HCT116 (cell line): ENCODE measurements at regions not wholly inside any gene's neighbourhood (a gene's known extent, or its start where the extent isn't known, plus 50 kb on each side); places are given as distances from the start of the nearest gene placed in this dataset.

Source experiments
- ATAC-seq: fragments of 200-7000 bp; cut with Tn5 transposase; 2 replicates; pipeline ENCODE4 v1.9.1; 2020; ENCODE audit warnings: mild to moderate bottlenecking, moderate library complexity
- BruUV-seq: library from RNA; stranded (reverse); fragments of 400-500 nt; replicated peaks from 2 replicates; lab custom pipeline; 2021; lab: Mats Ljungman, UMichigan
- CTCF ChIA-PET: fragments of 300-600 bp; sonication (Branson Sonifier 250); formaldehyde crosslinking; loops from one replicate; lab custom pipeline; 2021; ENCODE audit warnings: antibody characterized with exemption; lab: Charles Lee
- POLR2A ChIA-PET: fragments of 300-600, 350-600 bp; sonication (Branson Sonifier 250); formaldehyde crosslinking; loops from one replicate; lab custom pipeline; 2021; ENCODE audit warnings: antibody characterized with exemption; lab: Charles Lee
- RAD21 ChIA-PET, 2 experiments: fragments of 300-600 bp; sonication (Branson Sonifier 250); formaldehyde crosslinking; loops; one replicate each; lab custom pipeline; 2023; ENCODE audit warnings: low total read pairs in 2 of 2; ENCODE audit not compliant: uncharacterized antibody in 2 of 2, unreplicated experiment in 2 of 2, low non-redundant PET in 1 of 2; lab: Charles Lee
- DNase-seq: peaks from one replicate; pipeline ENCODE4 v3.0.0-alpha.2; 2010; ENCODE audit warnings: low read depth, low spot score
- H2AFZ ChIP-seq: fragments of 200-600 bp; shearing (Covaris generic), sonication (generic); 2 replicates; pipeline ENCODE4 v1.6.1; 2017; ENCODE audit warnings: low read depth, mixed run types, mixed read lengths, antibody characterized with exemption, low read length; ENCODE audit not compliant: poor library complexity, severe bottlenecking
- H3K27ac ChIP-seq: 2 replicates; pipeline ENCODE4 v1.5.1; 2012; ENCODE audit warnings: low read depth, low read length
- H3K27me3 ChIP-seq: fragments of 200-600 bp; sonication (generic); 2 replicates; pipeline ENCODE4 v1.6.1; 2016; ENCODE audit warnings: mixed run types, low read length, mixed read lengths; ENCODE audit not compliant: insufficient read depth
- H3K36me3 ChIP-seq, 2 experiments: fragments of 200-500 bp in 1 of 2; fragments of 200-600 bp in 1 of 2; sonication (Bioruptor generic) in 1 of 2; sonication (generic) in 1 of 2; 2 replicates each; pipeline versions ENCODE4 v1.5.1 to v1.6.1; 2014 to 2016; ENCODE audit warnings: low read length in 2 of 2, inconsistent platforms in 1 of 2, mixed read lengths in 1 of 2, mixed run types in 1 of 2; ENCODE audit not compliant: insufficient read depth in 2 of 2, control insufficient read depth in 1 of 2
- H3K4me1 ChIP-seq, 2 experiments: fragments of 200-600 bp in 1 of 2; sonication (generic) in 1 of 2; 2 replicates each; pipeline versions ENCODE4 v1.5.1 to v1.6.1; 2012 to 2017; ENCODE audit warnings: low read length in 2 of 2, inconsistent platforms in 1 of 2, mild to moderate bottlenecking in 1 of 2, mixed read lengths in 1 of 2, mixed run types in 1 of 2, moderate library complexity in 1 of 2; ENCODE audit not compliant: insufficient read depth in 2 of 2, control insufficient read depth in 1 of 2
- H3K4me2 ChIP-seq: fragments of 200-600 bp; sonication (generic); 2 replicates; pipeline ENCODE4 v1.6.1; 2017; ENCODE audit warnings: mixed run types, low read length, mixed read lengths
- H3K4me3 ChIP-seq, 2 experiments: fragments of 200-600 bp in 1 of 2; sonication (generic) in 1 of 2; replicated peaks in 1 of 2; 2 replicates each; pipeline ENCODE4 v1.5.1; 2011 to 2016; ENCODE audit warnings: low read length in 2 of 2, control low read depth in 1 of 2, low read depth in 1 of 2, mild to moderate bottlenecking in 1 of 2, mixed read lengths in 1 of 2, mixed run types in 1 of 2
- H3K79me2 ChIP-seq: fragments of 200-600 bp; sonication (generic); 2 replicates; pipeline ENCODE4 v1.6.1; 2017; ENCODE audit warnings: mild to moderate bottlenecking, mixed run types, low read length, moderate library complexity, mixed read lengths; ENCODE audit not compliant: insufficient read depth
- H3K9ac ChIP-seq: fragments of 200-600 bp; sonication (generic); 2 replicates; pipeline ENCODE4 v1.6.1; 2016; ENCODE audit warnings: low read length, mixed read lengths
- H3K9me2 ChIP-seq: fragments of 200-600 bp; sonication (generic), shearing (Covaris generic); 2 replicates; pipeline ENCODE4 v1.6.1; 2017; ENCODE audit warnings: mixed run types, mild to moderate bottlenecking, moderate library complexity; ENCODE audit not compliant: insufficient read depth
- H3K9me3 ChIP-seq, 2 experiments: fragments of 200-500 bp in 1 of 2; fragments of 200-600 bp in 1 of 2; sonication (Bioruptor generic) in 1 of 2; sonication (generic) in 1 of 2; 2 replicates each; pipeline ENCODE4 v1.6.1; 2014 to 2017; ENCODE audit warnings: low read length in 2 of 2, mixed read lengths in 2 of 2, inconsistent platforms in 1 of 2, low read depth in 1 of 2, mild to moderate bottlenecking in 1 of 2, mixed run types in 1 of 2, moderate library complexity in 1 of 2; ENCODE audit not compliant: control insufficient read depth in 1 of 2, insufficient read depth in 1 of 2
- H4K20me1 ChIP-seq: fragments of 200-600 bp; sonication (generic), shearing (Covaris generic); 2 replicates; pipeline ENCODE4 v1.6.1; 2017; ENCODE audit warnings: mixed run types, mild to moderate bottlenecking, moderate library complexity; ENCODE audit not compliant: insufficient read depth
- CEBPB ChIP-seq: IDR thresholded peaks from 2 replicates; pipeline ENCODE4 v1.6.1; 2012; ENCODE audit warnings: low read depth
- EGR1 ChIP-seq: IDR thresholded peaks from 2 replicates; pipeline ENCODE4 v1.6.1; 2012; ENCODE audit warnings: low read depth
- ELF1 ChIP-seq: IDR thresholded peaks from 2 replicates; pipeline ENCODE4 v1.6.1; 2012; ENCODE audit warnings: low read depth, borderline replicate concordance
- EZH2 ChIP-seq: fragments of 200-600 bp; sonication (generic); IDR thresholded peaks from 2 replicates; pipeline ENCODE4 v1.6.1; 2017; ENCODE audit warnings: antibody characterized with exemption, mixed run types
- EZH2phosphoT487 ChIP-seq: fragments of 200-600 bp; IDR thresholded peaks from 2 replicates; pipeline ENCODE4 v1.6.1; 2018; ENCODE audit warnings: antibody characterized with exemption, borderline replicate concordance
- FOSL1 ChIP-seq: IDR thresholded peaks from 2 replicates; pipeline ENCODE4 v1.6.1; 2012; ENCODE audit warnings: low read depth
- JUND ChIP-seq: IDR thresholded peaks from 2 replicates; pipeline ENCODE4 v1.6.1; 2012
- MAX ChIP-seq: IDR thresholded peaks from 2 replicates; pipeline ENCODE4 v1.6.1; 2012
- POLR2A ChIP-seq: IDR thresholded peaks from 2 replicates; pipeline ENCODE4 v1.7.0; 2011; ENCODE audit warnings: borderline replicate concordance; ENCODE audit not compliant: insufficient read depth, insufficient read length; ENCODE audit errors: extremely low read depth
- SIN3A ChIP-seq: IDR thresholded peaks from 2 replicates; pipeline ENCODE4 v1.6.1; 2012; ENCODE audit warnings: low read depth
- SP1 ChIP-seq: IDR thresholded peaks from 2 replicates; pipeline ENCODE4 v1.6.1; 2012; ENCODE audit warnings: low read depth
- SRF ChIP-seq: IDR thresholded peaks from 2 replicates; pipeline ENCODE4 v1.6.1; 2012; ENCODE audit warnings: low read depth
- TCF7L2 ChIP-seq: IDR thresholded peaks from 2 replicates; pipeline ENCODE4 v1.7.0; 2011; ENCODE audit warnings: borderline replicate concordance, inconsistent platforms; ENCODE audit not compliant: insufficient read depth, insufficient read length; ENCODE audit errors: extremely low read depth
- YY1 ChIP-seq: IDR thresholded peaks from 2 replicates; pipeline ENCODE4 v1.6.1; 2011; ENCODE audit warnings: low read length, low read depth, moderate library complexity, mild to moderate bottlenecking; ENCODE audit not compliant: insufficient replicate concordance; ENCODE audit errors: extremely low read depth
- ZBTB33 ChIP-seq: IDR thresholded peaks from 2 replicates; pipeline ENCODE4 v1.6.1; 2011; ENCODE audit warnings: mild to moderate bottlenecking, low read length, moderate library complexity; ENCODE audit not compliant: insufficient replicate concordance; ENCODE audit errors: extremely low read depth
- ZFX ChIP-seq: fragments of 450-650 bp; IDR thresholded peaks from 2 replicates; pipeline ENCODE4 v1.6.1; 2017
- ZNF274 ChIP-seq: fragments of 200-500 bp; sonication (Bioruptor generic); IDR thresholded peaks from 2 replicates; pipeline ENCODE4 v1.6.1; 2014; ENCODE audit warnings: mild to moderate bottlenecking, low read depth, low read length, inconsistent platforms
- intact Hi-C: fragments of 100-400 bp; cut with micrococcal nuclease; formaldehyde crosslinking; loops from 2 replicates; pipeline ENCODE4 v1.10.0; 2022
- TF ChIP-seq, protein P1 (sequence below): IDR thresholded peaks from 2 replicates; pipeline ENCODE4 v1.6.1; 2012
- TF ChIP-seq, protein P2 (sequence below), 3 experiments: fragments of 200-600 bp in 1 of 3; sonication (generic) in 1 of 3; IDR thresholded peaks in 2 of 3; conservative IDR thresholded peaks in 1 of 3; 2 replicates each; pipeline ENCODE4 v1.5.1; 2012 to 2017; ENCODE audit warnings: low read depth in 2 of 3, low read length in 2 of 3, antibody characterized with exemption in 1 of 3, borderline replicate concordance in 1 of 3, control low read depth in 1 of 3, mild to moderate bottlenecking in 1 of 3, mixed read lengths in 1 of 3, mixed run types in 1 of 3, moderate library complexity in 1 of 3; ENCODE audit not compliant: insufficient read depth in 1 of 3

GRCh38 chr11:123302751-123303195 lies 107.7 kb upstream of the CLMP start:
- Histone ChIP-seq H3K9ac (no peak overlapping the region), H3K79me2 (no peaks in the 10 kb centered on the region), H3K27ac (no peak overlapping the region), H3K4me1 (peaks cover 2 to 15% of the 10 kb centered on the region in 2 experiments; a peak in 2 of 4 replicates), H4K20me1 (no peaks in the 10 kb centered on the region), H3K36me3 (no peaks in the 10 kb centered on the region), H3K27me3 (no peaks in the 10 kb centered on the region), H3K4me3 (no peak overlapping the region), H2AFZ (no peak overlapping the region), H3K9me3 (no peaks in the 10 kb centered on the region), H3K4me2 (no peak overlapping the region), H3K9me2 (no peaks in the 10 kb centered on the region)
- ChIA-PET CTCF (interaction anchor here (1.4 kb wide), 1 partner anchor 105 kb away, joined by 4 read pairs; no protein-coding TSS in a partner anchor), POLR2A (no interaction called here), RAD21 (no interaction called here)
- no TSS peak for BruUV-seq
- no peak for TF ChIP-seq SRF
- no peak for TF ChIP-seq SP1
- no peak for TF ChIP-seq TCF7L2
- no peak for TF ChIP-seq POLR2A
- TF ChIP-seq ZFX, result no peak
- TF ChIP-seq ELF1, result no peak
- TF ChIP-seq EZH2phosphoT487, result no peak
- no peak for TF ChIP-seq FOSL1
- no peak for TF ChIP-seq CEBPB
- no peak for TF ChIP-seq SIN3A
- no peak for TF ChIP-seq ZBTB33
- TF ChIP-seq, protein P1, sequence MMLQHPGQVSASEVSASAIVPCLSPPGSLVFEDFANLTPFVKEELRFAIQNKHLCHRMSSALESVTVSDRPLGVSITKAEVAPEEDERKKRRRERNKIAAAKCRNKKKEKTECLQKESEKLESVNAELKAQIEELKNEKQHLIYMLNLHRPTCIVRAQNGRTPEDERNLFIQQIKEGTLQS, result no peak
- TF ChIP-seq EZH2, result no peak
- no peak for TF ChIP-seq JUND
- TF ChIP-seq EGR1, result no peak
- TF ChIP-seq, protein P2, sequence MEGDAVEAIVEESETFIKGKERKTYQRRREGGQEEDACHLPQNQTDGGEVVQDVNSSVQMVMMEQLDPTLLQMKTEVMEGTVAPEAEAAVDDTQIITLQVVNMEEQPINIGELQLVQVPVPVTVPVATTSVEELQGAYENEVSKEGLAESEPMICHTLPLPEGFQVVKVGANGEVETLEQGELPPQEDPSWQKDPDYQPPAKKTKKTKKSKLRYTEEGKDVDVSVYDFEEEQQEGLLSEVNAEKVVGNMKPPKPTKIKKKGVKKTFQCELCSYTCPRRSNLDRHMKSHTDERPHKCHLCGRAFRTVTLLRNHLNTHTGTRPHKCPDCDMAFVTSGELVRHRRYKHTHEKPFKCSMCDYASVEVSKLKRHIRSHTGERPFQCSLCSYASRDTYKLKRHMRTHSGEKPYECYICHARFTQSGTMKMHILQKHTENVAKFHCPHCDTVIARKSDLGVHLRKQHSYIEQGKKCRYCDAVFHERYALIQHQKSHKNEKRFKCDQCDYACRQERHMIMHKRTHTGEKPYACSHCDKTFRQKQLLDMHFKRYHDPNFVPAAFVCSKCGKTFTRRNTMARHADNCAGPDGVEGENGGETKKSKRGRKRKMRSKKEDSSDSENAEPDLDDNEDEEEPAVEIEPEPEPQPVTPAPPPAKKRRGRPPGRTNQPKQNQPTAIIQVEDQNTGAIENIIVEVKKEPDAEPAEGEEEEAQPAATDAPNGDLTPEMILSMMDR (IDR thresholded peaks at IDR 0.05 in 2 of 3, conservative IDR thresholded peaks at IDR 0.05 in 1 of 3; ENCODE audit: borderline replicate concordance in 1 of 3, insufficient read depth in 1 of 3, low read depth in 2 of 3, low read length in 2 of 3), result no peak
- TF ChIP-seq YY1, result no peak
- no peak for TF ChIP-seq ZNF274
- TF ChIP-seq MAX, result no peak
- ATAC-seq, result no peak
- intact Hi-C loops, result loop anchor here (5.0 to 10.0 kb wide), 2 partner anchors 105 to 272 kb away; no protein-coding TSS in a partner anchor
- no peak for DNase-seq
